ENCODE measurements at regions not wholly inside any gene's neighbourhood (a gene's known extent, or its start where the extent isn't known, plus 50 kb on each side); places are given as distances from the start of the nearest gene placed in this dataset.

DNA sequence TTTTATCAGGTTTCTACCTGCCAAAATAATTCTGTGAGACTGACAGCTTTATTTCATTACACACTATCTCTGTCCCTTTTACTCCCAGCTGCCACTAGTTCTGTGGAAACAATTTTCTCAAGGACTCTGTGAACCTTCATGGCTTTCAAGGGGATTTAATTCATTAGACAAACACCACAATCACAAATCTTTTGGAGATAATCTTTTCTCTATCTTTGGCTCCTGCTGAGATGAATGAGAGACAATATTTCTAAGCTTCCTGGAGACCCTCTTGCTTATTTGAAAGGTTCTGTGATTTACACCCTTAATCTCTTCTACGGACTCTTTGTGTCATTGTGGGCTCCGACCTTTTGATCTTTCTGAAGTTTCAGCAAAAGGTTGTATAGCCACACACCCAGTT is 222.6 kb downstream of the PRDM9 start:
- TF ChIP-seq ZFP30 (CRISPR knock-in tag; IDR thresholded peaks at IDR 0.05): no peak
- TF ChIP-seq ESRRG (CRISPR knock-in tag; IDR thresholded peaks at IDR 0.05): no peak
- no peak for TF ChIP-seq PPARA (CRISPR knock-in tag; IDR thresholded peaks at IDR 0.05; ENCODE audit: borderline replicate concordance)
- TF ChIP-seq, protein P1, sequence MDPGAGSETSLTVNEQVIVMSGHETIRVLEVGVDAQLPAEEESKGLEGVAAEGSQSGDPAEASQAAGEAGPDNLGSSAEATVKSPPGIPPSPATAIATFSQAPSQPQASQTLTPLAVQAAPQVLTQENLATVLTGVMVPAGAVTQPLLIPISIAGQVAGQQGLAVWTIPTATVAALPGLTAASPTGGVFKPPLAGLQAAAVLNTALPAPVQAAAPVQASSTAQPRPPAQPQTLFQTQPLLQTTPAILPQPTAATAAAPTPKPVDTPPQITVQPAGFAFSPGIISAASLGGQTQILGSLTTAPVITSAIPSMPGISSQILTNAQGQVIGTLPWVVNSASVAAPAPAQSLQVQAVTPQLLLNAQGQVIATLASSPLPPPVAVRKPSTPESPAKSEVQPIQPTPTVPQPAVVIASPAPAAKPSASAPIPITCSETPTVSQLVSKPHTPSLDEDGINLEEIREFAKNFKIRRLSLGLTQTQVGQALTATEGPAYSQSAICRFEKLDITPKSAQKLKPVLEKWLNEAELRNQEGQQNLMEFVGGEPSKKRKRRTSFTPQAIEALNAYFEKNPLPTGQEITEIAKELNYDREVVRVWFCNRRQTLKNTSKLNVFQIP (CRISPR knock-in tag; IDR thresholded peaks at IDR 0.05; ENCODE audit: borderline replicate concordance, low read depth): no peak
- no peak for TF ChIP-seq ZFP3 (CRISPR knock-in tag; IDR thresholded peaks at IDR 0.05)
- TF ChIP-seq, protein P2, sequence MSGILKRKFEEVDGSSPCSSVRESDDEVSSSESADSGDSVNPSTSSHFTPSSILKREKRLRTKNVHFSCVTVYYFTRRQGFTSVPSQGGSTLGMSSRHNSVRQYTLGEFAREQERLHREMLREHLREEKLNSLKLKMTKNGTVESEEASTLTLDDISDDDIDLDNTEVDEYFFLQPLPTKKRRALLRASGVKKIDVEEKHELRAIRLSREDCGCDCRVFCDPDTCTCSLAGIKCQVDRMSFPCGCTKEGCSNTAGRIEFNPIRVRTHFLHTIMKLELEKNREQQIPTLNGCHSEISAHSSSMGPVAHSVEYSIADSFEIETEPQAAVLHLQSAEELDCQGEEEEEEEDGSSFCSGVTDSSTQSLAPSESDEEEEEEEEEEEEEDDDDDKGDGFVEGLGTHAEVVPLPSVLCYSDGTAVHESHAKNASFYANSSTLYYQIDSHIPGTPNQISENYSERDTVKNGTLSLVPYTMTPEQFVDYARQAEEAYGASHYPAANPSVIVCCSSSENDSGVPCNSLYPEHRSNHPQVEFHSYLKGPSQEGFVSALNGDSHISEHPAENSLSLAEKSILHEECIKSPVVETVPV (CRISPR knock-in tag; IDR thresholded peaks at IDR 0.05): no peak
- no peak for TF ChIP-seq BACH2 (CRISPR knock-in tag; IDR thresholded peaks at IDR 0.05; ENCODE audit: borderline replicate concordance)
- TF ChIP-seq, protein P3, sequence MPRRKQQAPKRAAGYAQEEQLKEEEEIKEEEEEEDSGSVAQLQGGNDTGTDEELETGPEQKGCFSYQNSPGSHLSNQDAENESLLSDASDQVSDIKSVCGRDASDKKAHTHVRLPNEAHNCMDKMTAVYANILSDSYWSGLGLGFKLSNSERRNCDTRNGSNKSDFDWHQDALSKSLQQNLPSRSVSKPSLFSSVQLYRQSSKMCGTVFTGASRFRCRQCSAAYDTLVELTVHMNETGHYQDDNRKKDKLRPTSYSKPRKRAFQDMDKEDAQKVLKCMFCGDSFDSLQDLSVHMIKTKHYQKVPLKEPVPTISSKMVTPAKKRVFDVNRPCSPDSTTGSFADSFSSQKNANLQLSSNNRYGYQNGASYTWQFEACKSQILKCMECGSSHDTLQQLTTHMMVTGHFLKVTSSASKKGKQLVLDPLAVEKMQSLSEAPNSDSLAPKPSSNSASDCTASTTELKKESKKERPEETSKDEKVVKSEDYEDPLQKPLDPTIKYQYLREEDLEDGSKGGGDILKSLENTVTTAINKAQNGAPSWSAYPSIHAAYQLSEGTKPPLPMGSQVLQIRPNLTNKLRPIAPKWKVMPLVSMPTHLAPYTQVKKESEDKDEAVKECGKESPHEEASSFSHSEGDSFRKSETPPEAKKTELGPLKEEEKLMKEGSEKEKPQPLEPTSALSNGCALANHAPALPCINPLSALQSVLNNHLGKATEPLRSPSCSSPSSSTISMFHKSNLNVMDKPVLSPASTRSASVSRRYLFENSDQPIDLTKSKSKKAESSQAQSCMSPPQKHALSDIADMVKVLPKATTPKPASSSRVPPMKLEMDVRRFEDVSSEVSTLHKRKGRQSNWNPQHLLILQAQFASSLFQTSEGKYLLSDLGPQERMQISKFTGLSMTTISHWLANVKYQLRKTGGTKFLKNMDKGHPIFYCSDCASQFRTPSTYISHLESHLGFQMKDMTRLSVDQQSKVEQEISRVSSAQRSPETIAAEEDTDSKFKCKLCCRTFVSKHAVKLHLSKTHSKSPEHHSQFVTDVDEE (CRISPR knock-in tag; IDR thresholded peaks at IDR 0.05): no peak
- no peak for TF ChIP-seq ISL1 (CRISPR knock-in tag; IDR thresholded peaks at IDR 0.05)
- no peak for TF ChIP-seq RARB (CRISPR knock-in tag; IDR thresholded peaks at IDR 0.05)
- TF ChIP-seq, protein P4, sequence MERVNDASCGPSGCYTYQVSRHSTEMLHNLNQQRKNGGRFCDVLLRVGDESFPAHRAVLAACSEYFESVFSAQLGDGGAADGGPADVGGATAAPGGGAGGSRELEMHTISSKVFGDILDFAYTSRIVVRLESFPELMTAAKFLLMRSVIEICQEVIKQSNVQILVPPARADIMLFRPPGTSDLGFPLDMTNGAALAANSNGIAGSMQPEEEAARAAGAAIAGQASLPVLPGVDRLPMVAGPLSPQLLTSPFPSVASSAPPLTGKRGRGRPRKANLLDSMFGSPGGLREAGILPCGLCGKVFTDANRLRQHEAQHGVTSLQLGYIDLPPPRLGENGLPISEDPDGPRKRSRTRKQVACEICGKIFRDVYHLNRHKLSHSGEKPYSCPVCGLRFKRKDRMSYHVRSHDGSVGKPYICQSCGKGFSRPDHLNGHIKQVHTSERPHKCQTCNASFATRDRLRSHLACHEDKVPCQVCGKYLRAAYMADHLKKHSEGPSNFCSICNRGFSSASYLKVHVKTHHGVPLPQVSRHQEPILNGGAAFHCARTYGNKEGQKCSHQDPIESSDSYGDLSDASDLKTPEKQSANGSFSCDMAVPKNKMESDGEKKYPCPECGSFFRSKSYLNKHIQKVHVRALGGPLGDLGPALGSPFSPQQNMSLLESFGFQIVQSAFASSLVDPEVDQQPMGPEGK (CRISPR knock-in tag; IDR thresholded peaks at IDR 0.05; ENCODE audit: borderline replicate concordance): no peak
- ATAC-seq: no peak

DNA sequence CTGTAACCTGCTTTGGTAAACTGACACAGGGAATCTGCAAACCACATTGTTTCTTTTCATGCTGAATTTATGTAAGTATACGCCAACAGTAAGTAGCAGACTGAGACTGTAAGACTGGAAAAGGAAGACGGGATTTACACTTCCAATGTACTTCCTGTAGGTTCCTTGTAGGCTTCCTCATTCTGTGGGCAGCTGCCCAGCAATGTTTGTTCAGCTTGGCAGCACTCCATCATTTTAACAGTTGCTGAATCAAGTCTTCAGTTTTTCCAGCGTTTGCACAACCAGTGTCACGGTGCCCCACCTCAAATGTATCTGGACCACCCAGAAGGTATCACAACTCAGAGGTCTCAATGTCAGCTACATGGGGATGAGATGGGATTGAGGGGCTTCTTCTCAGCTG is 232.6 kb downstream of the PRDM9 start:
- ATAC-seq: no peak
- no peak for TF ChIP-seq OSR1 (CRISPR knock-in tag; IDR thresholded peaks at IDR 0.05)
- TF ChIP-seq, protein P1 (CRISPR knock-in tag; IDR thresholded peaks at IDR 0.05; ENCODE audit: borderline replicate concordance, low read depth): no peak
- no peak for TF ChIP-seq RARB (CRISPR knock-in tag; IDR thresholded peaks at IDR 0.05)
- no peak for TF ChIP-seq TCF4 (CRISPR knock-in tag; IDR thresholded peaks at IDR 0.05; ENCODE audit: borderline replicate concordance)
- TF ChIP-seq, protein P3 (CRISPR knock-in tag; IDR thresholded peaks at IDR 0.05): no peak
- TF ChIP-seq ZNF8 (CRISPR knock-in tag; IDR thresholded peaks at IDR 0.05): no peak
- no peak for TF ChIP-seq ZFP30 (CRISPR knock-in tag; IDR thresholded peaks at IDR 0.05)
- no peak for TF ChIP-seq ARNTL (CRISPR knock-in tag; IDR thresholded peaks at IDR 0.05; ENCODE audit: borderline replicate concordance, low read depth)
- no peak for TF ChIP-seq BACH2 (CRISPR knock-in tag; IDR thresholded peaks at IDR 0.05; ENCODE audit: borderline replicate concordance)
- TF ChIP-seq, protein P4 (CRISPR knock-in tag; IDR thresholded peaks at IDR 0.05; ENCODE audit: borderline replicate concordance): no peak
- no peak for TF ChIP-seq ISL1 (CRISPR knock-in tag; IDR thresholded peaks at IDR 0.05)
- no peak for TF ChIP-seq SNAI2 (CRISPR knock-in tag; IDR thresholded peaks at IDR 0.05)
- no peak for TF ChIP-seq ZNF70 (CRISPR knock-in tag; IDR thresholded peaks at IDR 0.05)

Data from SK-N-SH treated with all-trans-retinoic acid at 6 μM for 48 hours (cell line).